B cell (primary cell): ENCODE measurements at regions not wholly inside any gene's neighbourhood (a gene's known extent, or its start where the extent isn't known, plus 50 kb on each side); places are given as distances from the start of the nearest gene placed in this dataset.

ENCODE experiments used
- EZH2 ChIP-seq: IDR thresholded peaks from 2 replicates; pipeline ENCODE4 v1.6.1; 2012; ENCODE audit warnings: borderline replicate concordance, low read depth, mild to moderate bottlenecking, moderate library complexity, low read length; ENCODE audit not compliant: insufficient read depth, poor library complexity, severe bottlenecking
- TF ChIP-seq, protein P1 (sequence below): fragments of 200-600 bp; IDR thresholded peaks from one replicate; pipeline ENCODE4 v1.8.0; 2022; ENCODE audit warnings: antibody characterized with exemption, mild to moderate bottlenecking

- TF ChIP-seq, protein P1, sequence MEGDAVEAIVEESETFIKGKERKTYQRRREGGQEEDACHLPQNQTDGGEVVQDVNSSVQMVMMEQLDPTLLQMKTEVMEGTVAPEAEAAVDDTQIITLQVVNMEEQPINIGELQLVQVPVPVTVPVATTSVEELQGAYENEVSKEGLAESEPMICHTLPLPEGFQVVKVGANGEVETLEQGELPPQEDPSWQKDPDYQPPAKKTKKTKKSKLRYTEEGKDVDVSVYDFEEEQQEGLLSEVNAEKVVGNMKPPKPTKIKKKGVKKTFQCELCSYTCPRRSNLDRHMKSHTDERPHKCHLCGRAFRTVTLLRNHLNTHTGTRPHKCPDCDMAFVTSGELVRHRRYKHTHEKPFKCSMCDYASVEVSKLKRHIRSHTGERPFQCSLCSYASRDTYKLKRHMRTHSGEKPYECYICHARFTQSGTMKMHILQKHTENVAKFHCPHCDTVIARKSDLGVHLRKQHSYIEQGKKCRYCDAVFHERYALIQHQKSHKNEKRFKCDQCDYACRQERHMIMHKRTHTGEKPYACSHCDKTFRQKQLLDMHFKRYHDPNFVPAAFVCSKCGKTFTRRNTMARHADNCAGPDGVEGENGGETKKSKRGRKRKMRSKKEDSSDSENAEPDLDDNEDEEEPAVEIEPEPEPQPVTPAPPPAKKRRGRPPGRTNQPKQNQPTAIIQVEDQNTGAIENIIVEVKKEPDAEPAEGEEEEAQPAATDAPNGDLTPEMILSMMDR = no peak
- TF ChIP-seq EZH2 = no peak
Observed at GRCh38 chr19:28815257-28815656, 397.7 kb downstream of the UQCRFS1 start.
